H1 (cell line): ENCODE measurements at regions not wholly inside any gene's neighbourhood (a gene's known extent, or its start where the extent isn't known, plus 50 kb on each side); places are given as distances from the start of the nearest gene placed in this dataset.
"Not testable (repeated sequence)": the region's sequence is repeated elsewhere in the genome, so short reads cannot be mapped to it uniquely, and the experiment has no call there.

Experiments
- CTCF ChIA-PET: fragments of 300-600 bp; sonication (Branson Sonifier 250); formaldehyde crosslinking; loops from one replicate; lab custom pipeline; 2021; ENCODE audit not compliant: partially characterized antibody; lab: Charles Lee
- POLR2A ChIA-PET: fragments of 300-600 bp; sonication (Branson Sonifier 250); formaldehyde crosslinking; loops from one replicate; lab custom pipeline; 2021; ENCODE audit warnings: inconsistent platforms; ENCODE audit not compliant: partially characterized antibody; lab: Charles Lee
- DNase-seq, 2 experiments: peaks; one replicate each; pipeline versions ENCODE4 v3.0.0 to v3.0.0-alpha.2; 2010 to 2022; ENCODE audit warnings: low spot score in 2 of 2, low read depth in 1 of 2, mixed read lengths in 1 of 2
- FAIRE-seq: peaks from 2 replicates; lab custom pipeline; 2011; peaks lifted over from hg19 to GRCh38; lab: Jason Lieb, UNC
- H2AFZ ChIP-seq: 2 replicates; pipeline ENCODE4 v1.8.1; 2012; ENCODE audit warnings: low read length, inconsistent platforms
- H2AK5ac ChIP-seq: 2 replicates; pipeline ENCODE4 v1.6.1; 2013; ENCODE audit warnings: low read depth, low read length
- H2BK120ac ChIP-seq: replicated peaks from 2 replicates; pipeline ENCODE3; 2013; ENCODE audit warnings: low read depth, low read length, inconsistent platforms
- H2BK12ac ChIP-seq: 2 replicates; pipeline ENCODE4 v1.6.1; 2013; ENCODE audit warnings: low read depth, low read length
- H2BK15ac ChIP-seq: 2 replicates; pipeline ENCODE4 v1.6.1; 2013; ENCODE audit warnings: low read length
- H2BK20ac ChIP-seq: 2 replicates; pipeline ENCODE4 v1.6.1; 2013; ENCODE audit warnings: low read length
- H2BK5ac ChIP-seq: 2 replicates; pipeline ENCODE4 v1.6.1; 2013; ENCODE audit warnings: low read depth, low read length
- H3K14ac ChIP-seq: 2 replicates; pipeline ENCODE4 v1.6.1; 2013; ENCODE audit warnings: inconsistent platforms; ENCODE audit not compliant: insufficient read length
- H3K18ac ChIP-seq: 2 replicates; pipeline ENCODE4 v1.6.1; 2013; ENCODE audit warnings: low read length; ENCODE audit errors: extremely low read depth
- H3K23ac ChIP-seq: 2 replicates; pipeline ENCODE4 v1.6.1; 2013; ENCODE audit warnings: inconsistent platforms; ENCODE audit not compliant: insufficient read length
- H3K23me2 ChIP-seq: 2 replicates; pipeline ENCODE4 v1.6.1; 2013; ENCODE audit warnings: low read depth, low read length
- H3K27ac ChIP-seq: 2 replicates; pipeline ENCODE4 v1.6.1; 2011; ENCODE audit warnings: low read depth, low read length, inconsistent platforms
- H3K27me3 ChIP-seq, 4 experiments: replicated peaks in 1 of 4; 1 replicate in 1 of 4; 2 replicates in 3 of 4; pipeline versions ENCODE4 v1.6.1 to v1.8.1; 2011 to 2013; ENCODE audit warnings: low read length in 3 of 4, mild to moderate bottlenecking in 3 of 4, inconsistent platforms in 2 of 4, mixed read lengths in 2 of 4, moderate library complexity in 1 of 4; ENCODE audit not compliant: control insufficient read depth in 3 of 4, insufficient read depth in 3 of 4; ENCODE audit errors: extremely low read depth in 1 of 4
- H3K36me3 ChIP-seq, 4 experiments: 2 replicates each; pipeline versions ENCODE4 v1.6.1 to v1.8.1; 2011 to 2013; ENCODE audit warnings: mild to moderate bottlenecking in 4 of 4, low read length in 3 of 4, moderate library complexity in 2 of 4, control low read depth in 1 of 4, inconsistent platforms in 1 of 4; ENCODE audit not compliant: insufficient read depth in 4 of 4, control insufficient read depth in 2 of 4
- H3K4ac ChIP-seq: replicated peaks from 2 replicates; pipeline ENCODE3; 2013; ENCODE audit warnings: low read length, low read depth, mixed read lengths, inconsistent platforms; ENCODE audit not compliant: insufficient read length
- H3K4me1 ChIP-seq, 4 experiments: replicated peaks in 1 of 4; 1 replicate in 1 of 4; 2 replicates in 3 of 4; pipeline versions ENCODE4 v1.6.1 to v1.8.1; 2011 to 2013; ENCODE audit warnings: low read length in 3 of 4, inconsistent platforms in 2 of 4, mixed read lengths in 1 of 4; ENCODE audit not compliant: insufficient read depth in 4 of 4, control insufficient read depth in 3 of 4
- H3K4me2 ChIP-seq, 2 experiments: 2 replicates each; pipeline versions ENCODE4 v1.6.1 to v1.8.1; 2011 to 2013; ENCODE audit warnings: low read depth in 2 of 2, low read length in 2 of 2, control low read depth in 1 of 2, inconsistent platforms in 1 of 2, mild to moderate bottlenecking in 1 of 2; ENCODE audit not compliant: insufficient read depth in 1 of 2
- H3K4me3 ChIP-seq, 4 experiments: fragments of 200-600, 300-600 bp in 1 of 4; sonication (generic), shearing (Covaris generic), sonication (Bioruptor Twin) in 1 of 4; 2 replicates each; pipeline versions ENCODE4 v1.5.1 to v1.8.1; 2011 to 2016; ENCODE audit warnings: low read length in 4 of 4, low read depth in 3 of 4, control low read depth in 2 of 4, inconsistent platforms in 2 of 4, mild to moderate bottlenecking in 2 of 4, mixed read lengths in 1 of 4, moderate library complexity in 1 of 4; ENCODE audit not compliant: insufficient read depth in 2 of 4; ENCODE audit errors: extremely low read depth in 1 of 4
- H3K56ac ChIP-seq: replicated peaks from 2 replicates; pipeline ENCODE3; 2013; ENCODE audit warnings: low read depth, mild to moderate bottlenecking, mixed read lengths, low read length, inconsistent platforms; ENCODE audit not compliant: insufficient read length
- H3K79me1 ChIP-seq: 2 replicates; pipeline ENCODE4 v1.6.1; 2013; ENCODE audit warnings: low read depth, low read length, control low read depth
- H3K79me2 ChIP-seq, 2 experiments: 2 replicates each; pipeline versions ENCODE4 v1.6.1 to v1.8.1; 2012 to 2013; ENCODE audit warnings: low read length in 2 of 2, mild to moderate bottlenecking in 2 of 2, inconsistent platforms in 1 of 2; ENCODE audit not compliant: insufficient read depth in 2 of 2, control insufficient read depth in 1 of 2
- H3K9ac ChIP-seq, 4 experiments: replicated peaks in 1 of 4; 1 replicate in 1 of 4; 2 replicates in 3 of 4; pipeline versions ENCODE4 v1.6.1 to v1.8.1; 2011 to 2013; ENCODE audit warnings: low read depth in 3 of 4, low read length in 3 of 4, control low read depth in 2 of 4, mild to moderate bottlenecking in 2 of 4, moderate library complexity in 2 of 4, inconsistent platforms in 1 of 4; ENCODE audit errors: extremely low read depth in 1 of 4
- H3K9me3 ChIP-seq, 2 experiments: 2 replicates each; pipeline versions ENCODE4 v1.6.1 to v1.8.1; 2012 to 2013; ENCODE audit warnings: mild to moderate bottlenecking in 2 of 2, moderate library complexity in 2 of 2, control low read depth in 1 of 2, inconsistent platforms in 1 of 2, low read depth in 1 of 2, low read length in 1 of 2, mixed read lengths in 1 of 2; ENCODE audit not compliant: insufficient read depth in 2 of 2
- H4K20me1 ChIP-seq, 2 experiments: replicated peaks in 1 of 2; 2 replicates each; pipeline versions ENCODE3 to v1.8.1; 2011 to 2013; ENCODE audit warnings: inconsistent platforms in 2 of 2, low read length in 2 of 2, mild to moderate bottlenecking in 1 of 2; ENCODE audit not compliant: insufficient read depth in 2 of 2, control insufficient read depth in 1 of 2
- H4K5ac ChIP-seq: 2 replicates; pipeline ENCODE4 v1.6.1; 2013; ENCODE audit warnings: low read length, low read depth, mixed read lengths, inconsistent platforms; ENCODE audit not compliant: insufficient read length
- H4K8ac ChIP-seq: 2 replicates; pipeline ENCODE4 v1.8.0; 2013; ENCODE audit warnings: mild to moderate bottlenecking, moderate library complexity, low read length, inconsistent platforms; ENCODE audit not compliant: insufficient read depth; ENCODE audit errors: extremely low read depth
- H4K91ac ChIP-seq: replicated peaks from 2 replicates; pipeline ENCODE3; 2013; ENCODE audit warnings: low read length, mixed read lengths, inconsistent platforms; ENCODE audit not compliant: insufficient read length
- WGBS, 2 experiments: shearing (Covaris generic) in 1 of 2; methylation state at CpG; one replicate each; pipeline versions ENCODE4 v1.1.6 to v1.1.7; 2013 to 2015; ENCODE audit warnings: low lambda C conversion rate in 2 of 2, mixed read lengths in 2 of 2, inconsistent platforms in 1 of 2, low coverage in 1 of 2, missing lambda C conversion rate in 1 of 2; ENCODE audit not compliant: insufficient replicate concordance in 2 of 2, insufficient coverage in 1 of 2, insufficient read length in 1 of 2; ENCODE audit errors: extremely low coverage in 1 of 2, missing lambda C conversion rate in 1 of 2; 5-methylcytosine and 5-hydroxymethylcytosine counted together

DNA sequence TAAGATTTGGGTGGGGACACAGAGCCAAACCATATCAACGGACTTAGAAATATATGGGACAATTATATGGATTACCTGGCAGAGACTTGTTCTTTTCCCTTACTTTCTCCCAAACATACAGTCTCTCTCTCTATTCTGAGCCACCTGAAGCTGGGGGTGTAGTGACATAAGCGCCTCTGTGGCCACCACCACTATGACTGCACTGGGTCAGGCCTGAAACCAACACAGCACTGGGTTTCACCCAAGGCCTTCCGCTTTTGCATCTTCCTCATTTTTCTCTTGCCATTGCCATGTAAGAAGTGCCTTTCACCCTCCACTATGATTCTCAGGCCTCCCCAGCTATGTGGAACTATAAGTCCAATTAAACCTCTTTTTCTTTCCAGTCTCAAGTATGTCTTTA lies 514.5 kb upstream of the FOXG1 start:
- H3K23me2 ChIP-seq, H4K20me1 ChIP-seq, H3K56ac ChIP-seq, H3K4ac ChIP-seq, H3K4me1 ChIP-seq, H3K4me3 ChIP-seq, H2AK5ac ChIP-seq, H3K9me3 ChIP-seq, H3K18ac ChIP-seq, H2BK20ac ChIP-seq, H2AFZ ChIP-seq, H4K8ac ChIP-seq, CTCF ChIA-PET, H2BK12ac ChIP-seq, H4K5ac ChIP-seq, H4K91ac ChIP-seq, H3K36me3 ChIP-seq, H3K27me3 ChIP-seq, H3K9ac ChIP-seq, H3K14ac ChIP-seq, FAIRE-seq, H3K27ac ChIP-seq, POLR2A ChIA-PET, H3K79me1 ChIP-seq, H2BK120ac ChIP-seq, DNase-seq, H3K23ac ChIP-seq, H3K4me2 ChIP-seq, H2BK15ac ChIP-seq, H3K79me2 ChIP-seq, H2BK5ac ChIP-seq: not testable (repeated sequence)
- WGBS, 2 experiments, result 93% methylated on average over 3 of the region's 3 CpGs; no CpG with 5 or more reads in 1 of the 2 experiments
